Neural cell (in vitro differentiated cells): ENCODE measurements at regions not wholly inside any gene's neighbourhood (a gene's known extent, or its start where the extent isn't known, plus 50 kb on each side); places are given as distances from the start of the nearest gene placed in this dataset.

Experiments used
- H2AFZ ChIP-seq: fragments of 200-600, 300-800 bp; sonication (generic), shearing (Covaris generic); 2 replicates; pipeline ENCODE4 v1.6.0; 2014; ENCODE audit warnings: low read depth, mild to moderate bottlenecking, antibody characterized with exemption, low read length, moderate library complexity
- H3F3A ChIP-seq: fragments of 200-600 bp; shearing (Covaris generic); 2 replicates; pipeline ENCODE4 v1.6.1; 2016; ENCODE audit warnings: mild to moderate bottlenecking, moderate library complexity, mixed read lengths, antibody characterized with exemption, low read length; ENCODE audit not compliant: insufficient read depth, poor library complexity, severe bottlenecking
- H3K27ac ChIP-seq: fragments of 200-600, 300-800 bp; sonication (generic), shearing (Covaris generic); 2 replicates; pipeline ENCODE4 v1.5.1; 2014; ENCODE audit warnings: mild to moderate bottlenecking, low read length, moderate library complexity
- H3K27me3 ChIP-seq: fragments of 300-800, 200-600 bp; sonication (generic), shearing (Covaris generic); 2 replicates; pipeline ENCODE4 v1.6.0; 2014; ENCODE audit warnings: mild to moderate bottlenecking, low read depth, low read length, moderate library complexity; ENCODE audit not compliant: insufficient read depth
- H3K36me3 ChIP-seq: fragments of 300-800, 200-600 bp; sonication (generic), shearing (Covaris generic); 2 replicates; pipeline ENCODE4 v1.5.1; 2014; ENCODE audit warnings: mild to moderate bottlenecking, antibody characterized with exemption, low read length, moderate library complexity; ENCODE audit not compliant: insufficient read depth
- H3K4me2 ChIP-seq: fragments of 300-800, 200-600 bp; sonication (generic), shearing (Covaris generic); 2 replicates; pipeline ENCODE4 v1.6.0; 2014; ENCODE audit warnings: mild to moderate bottlenecking, low read length
- H3K4me3 ChIP-seq: fragments of 300-800, 200-600 bp; sonication (generic), shearing (Covaris generic); 2 replicates; pipeline ENCODE4 v1.5.1; 2014; ENCODE audit warnings: mild to moderate bottlenecking, low read length, moderate library complexity
- H3K79me2 ChIP-seq: fragments of 200-600 bp; shearing (Covaris generic); replicated peaks from 2 replicates; pipeline ENCODE4 v1.6.0; 2014; ENCODE audit warnings: mild to moderate bottlenecking, low read length, moderate library complexity; ENCODE audit not compliant: insufficient read depth
- H3K9ac ChIP-seq: fragments of 300-800, 200-600 bp; sonication (generic), shearing (Covaris generic); 2 replicates; pipeline ENCODE4 v1.6.1; 2016; ENCODE audit warnings: mild to moderate bottlenecking, low read length, mixed read lengths
- H3K9me2 ChIP-seq: fragments of 200-600 bp; shearing (Covaris generic); 2 replicates; pipeline ENCODE4 v1.6.1; 2016; ENCODE audit warnings: mild to moderate bottlenecking, low read length, mixed read lengths; ENCODE audit not compliant: insufficient read depth
- H3K9me3 ChIP-seq: fragments of 200-600, 300-800 bp; sonication (generic), shearing (Covaris generic); 2 replicates; pipeline ENCODE4 v1.6.1; 2016; ENCODE audit warnings: mild to moderate bottlenecking, mixed run types, low read length, moderate library complexity, mixed read lengths
- H4K20me1 ChIP-seq: fragments of 200-600 bp; shearing (Covaris generic); 2 replicates; pipeline ENCODE4 v1.6.1; 2016; ENCODE audit warnings: mild to moderate bottlenecking, mixed run types; ENCODE audit not compliant: insufficient read depth
- CTCF ChIP-seq: fragments of 450-650 bp; IDR thresholded peaks from 2 replicates; pipeline ENCODE4 v1.5.1; 2014; ENCODE audit warnings: antibody characterized with exemption, mild to moderate bottlenecking, moderate library complexity; ENCODE audit not compliant: poor library complexity, severe bottlenecking
- EP300 ChIP-seq: fragments of 450-650 bp; conservative IDR thresholded peaks from 2 replicates; pipeline ENCODE4 v1.6.1; 2014; ENCODE audit warnings: antibody characterized with exemption, mild to moderate bottlenecking, moderate library complexity; ENCODE audit not compliant: poor library complexity, severe bottlenecking
- EZH2 ChIP-seq: fragments of 200-600, 300-800 bp; shearing (Covaris generic), sonication (generic); IDR thresholded peaks from 2 replicates; pipeline ENCODE4 v1.6.1; 2014; ENCODE audit warnings: antibody characterized with exemption, low read length, borderline replicate concordance, mild to moderate bottlenecking; ENCODE audit not compliant: insufficient read depth, poor library complexity, severe bottlenecking
- MXI1 ChIP-seq: fragments of 450-650 bp; conservative IDR thresholded peaks from 2 replicates; pipeline ENCODE4 v1.6.1; 2014; ENCODE audit warnings: antibody characterized with exemption, mild to moderate bottlenecking; ENCODE audit not compliant: poor library complexity, severe bottlenecking
- POLR2AphosphoS5 ChIP-seq: IDR thresholded peaks from 2 replicates; pipeline ENCODE4 v1.6.1; 2012
- RAD21 ChIP-seq: fragments of 450-650 bp; conservative IDR thresholded peaks from 2 replicates; pipeline ENCODE4 v1.6.1; 2014; ENCODE audit warnings: antibody characterized with exemption, mild to moderate bottlenecking, moderate library complexity
- REST ChIP-seq: IDR thresholded peaks from 2 replicates; pipeline ENCODE4 v1.6.1; 2012; ENCODE audit warnings: borderline replicate concordance
- SMC3 ChIP-seq: fragments of 450-650 bp; conservative IDR thresholded peaks from 2 replicates; pipeline ENCODE4 v1.6.1; 2014; ENCODE audit warnings: antibody characterized with exemption, mild to moderate bottlenecking, moderate library complexity; ENCODE audit not compliant: poor library complexity
- TAF1 ChIP-seq: IDR thresholded peaks from 2 replicates; pipeline ENCODE4 v1.6.1; 2012; ENCODE audit warnings: low read depth

GRCh38 chr6:71114544-71114943 lies 157.7 kb upstream of the B3GAT2 start:
- Histone ChIP-seq H3K4me2 (no peak overlapping the region), H2AFZ (no peak overlapping the region), H4K20me1 (no peaks in the 10 kb centered on the region), H3K9me2 (no peaks in the 10 kb centered on the region), H3K79me2 (no peaks in the 10 kb centered on the region), H3K27me3 (no peaks in the 10 kb centered on the region), H3K9me3 (no peaks in the 10 kb centered on the region), H3F3A (no peaks in the 10 kb centered on the region), H3K36me3 (no peaks in the 10 kb centered on the region), H3K27ac (no peak overlapping the region), H3K4me3 (no peak overlapping the region), H3K9ac (no peak overlapping the region)
- TF ChIP-seq EZH2 (no peak), CTCF (no peak), REST (no peak), RAD21 (no peak), SMC3 (no peak), EP300 (no peak), TAF1 (no peak), MXI1 (no peak), POLR2AphosphoS5 (no peak)

GRCh38 chr6:71114986-71115385 lies 158.1 kb upstream of the B3GAT2 start:
- Histone ChIP-seq H3K36me3 (no peaks in the 10 kb centered on the region), H3K27me3 (no peaks in the 10 kb centered on the region), H3K4me2 (no peak overlapping the region), H3K9me3 (no peaks in the 10 kb centered on the region), H3K4me3 (no peak overlapping the region), H3K9me2 (no peaks in the 10 kb centered on the region), H3K9ac (no peak overlapping the region), H3K79me2 (no peaks in the 10 kb centered on the region), H2AFZ (no peak overlapping the region), H3K27ac (no peak overlapping the region), H4K20me1 (no peaks in the 10 kb centered on the region), H3F3A (no peaks in the 10 kb centered on the region)
- TF ChIP-seq REST (no peak), SMC3 (no peak), EZH2 (no peak), CTCF (no peak), POLR2AphosphoS5 (no peak), RAD21 (no peak), MXI1 (no peak), EP300 (no peak), TAF1 (no peak)
